MM.1S (cell line): ENCODE measurements at regions not wholly inside any gene's neighbourhood (a gene's known extent, or its start where the extent isn't known, plus 50 kb on each side); places are given as distances from the start of the nearest gene placed in this dataset.

Experiments
- DNase-seq: peaks from one replicate; pipeline ENCODE4 v3.0.0-alpha.2; 2015
- H2AFZ ChIP-seq: fragments of 300-600 bp; sonication (generic); 2 replicates; pipeline ENCODE4 v1.6.0; 2016; ENCODE audit warnings: antibody characterized with exemption, low read length
- H3F3A ChIP-seq: fragments of 300-600 bp; sonication (generic); 2 replicates; pipeline ENCODE4 v1.6.1; 2016; ENCODE audit warnings: mild to moderate bottlenecking, antibody characterized with exemption, low read length, moderate library complexity, mixed read lengths; ENCODE audit not compliant: insufficient read depth
- H3K27ac ChIP-seq: fragments of 300-600 bp; sonication (generic); 2 replicates; pipeline ENCODE4 v1.5.1; 2016; ENCODE audit warnings: mild to moderate bottlenecking, low read length
- H3K27me3 ChIP-seq: fragments of 300-600 bp; sonication (generic); replicated peaks from 2 replicates; pipeline ENCODE4 v1.6.0; 2016; ENCODE audit warnings: low read length; ENCODE audit not compliant: insufficient read depth
- H3K36me3 ChIP-seq: fragments of 300-600 bp; sonication (generic); replicated peaks from 2 replicates; pipeline ENCODE4 v1.6.1; 2016; ENCODE audit warnings: mild to moderate bottlenecking, low read length, mixed read lengths; ENCODE audit not compliant: insufficient read depth
- H3K4me1 ChIP-seq: fragments of 300-600 bp; sonication (generic); 2 replicates; pipeline ENCODE4 v1.6.1; 2016; ENCODE audit warnings: low read length, mixed read lengths
- H3K4me2 ChIP-seq: fragments of 300-600 bp; sonication (generic); 2 replicates; pipeline ENCODE4 v1.6.0; 2016; ENCODE audit warnings: low read depth, low read length
- H3K4me3 ChIP-seq: fragments of 300-600 bp; sonication (generic); 2 replicates; pipeline ENCODE4 v1.5.1; 2016; ENCODE audit warnings: low read length, mixed read lengths
- H3K79me2 ChIP-seq: fragments of 300-600 bp; sonication (generic); 2 replicates; pipeline ENCODE4 v1.6.1; 2016; ENCODE audit warnings: mixed run types, low read length, mixed read lengths
- H3K9ac ChIP-seq: fragments of 300-600 bp; sonication (generic); 2 replicates; pipeline ENCODE4 v1.6.1; 2016; ENCODE audit warnings: low read length, mixed read lengths
- H3K9me2 ChIP-seq: fragments of 300-600 bp; sonication (generic); replicated peaks from 2 replicates; pipeline ENCODE4 v1.6.1; 2016; ENCODE audit warnings: mild to moderate bottlenecking, low read length, mixed read lengths; ENCODE audit not compliant: insufficient read depth
- H3K9me3 ChIP-seq: fragments of 300-600 bp; sonication (generic); replicated peaks from 2 replicates; pipeline ENCODE4 v1.6.1; 2016; ENCODE audit warnings: mild to moderate bottlenecking, low read length, mixed read lengths; ENCODE audit not compliant: insufficient read depth
- H4K20me1 ChIP-seq: fragments of 300-600 bp; sonication (generic); 2 replicates; pipeline ENCODE4 v1.6.1; 2016; ENCODE audit warnings: mild to moderate bottlenecking, low read length, moderate library complexity, mixed read lengths; ENCODE audit not compliant: insufficient read depth
- EZH2 ChIP-seq: fragments of 300-600 bp; sonication (generic); optimal IDR thresholded peaks from 2 replicates; pipeline ENCODE3; 2017; ENCODE audit warnings: low read depth, mild to moderate bottlenecking, antibody characterized with exemption, low read length, mixed read lengths
- EZH2phosphoT487 ChIP-seq: fragments of 300-600 bp; sonication (generic); IDR thresholded peaks from 2 replicates; pipeline ENCODE4 v1.6.1; 2018; ENCODE audit warnings: antibody characterized with exemption, low read length
- TF ChIP-seq, protein P1 (sequence below): fragments of 300-600 bp; sonication (generic); IDR thresholded peaks from 2 replicates; pipeline ENCODE4 v1.5.1; 2016; ENCODE audit warnings: antibody characterized with exemption, low read length, mixed read lengths

DNA sequence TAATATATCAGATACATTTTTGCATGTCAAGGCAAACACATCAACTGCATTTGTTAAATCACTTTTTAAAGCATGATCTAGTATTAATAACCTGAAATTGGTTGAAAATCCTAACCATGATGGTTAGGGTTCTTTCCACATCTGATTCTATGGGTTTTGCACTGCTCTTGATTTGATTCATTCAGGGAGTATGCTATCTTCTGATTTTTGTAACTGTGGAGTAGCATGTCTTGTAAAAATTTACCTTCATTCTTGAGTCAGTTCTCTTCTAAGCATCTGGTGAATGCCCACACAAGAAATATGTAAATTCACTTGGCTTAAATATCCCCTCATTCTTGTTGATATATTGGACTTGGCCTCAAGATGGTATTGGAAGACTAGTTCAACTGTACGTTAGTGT is 178.7 kb downstream of the KLF6 start:
- Histone ChIP-seq H4K20me1 (no peaks in the 10 kb centered on the region), H3K79me2 (no peaks in the 10 kb centered on the region), H3K9me3 (no peaks in the 10 kb centered on the region), H3K36me3 (no peaks in the 10 kb centered on the region), H2AFZ (no peak overlapping the region), H3F3A (no peaks in the 10 kb centered on the region), H3K4me1 (no peaks in the 10 kb centered on the region), H3K4me3 (no peak overlapping the region), H3K27me3 (no peaks in the 10 kb centered on the region), H3K27ac (no peak overlapping the region), H3K9ac (no peak overlapping the region), H3K9me2 (no peaks in the 10 kb centered on the region), H3K4me2 (no peak overlapping the region)
- DNase-seq: no peak
- TF ChIP-seq EZH2 (no peak), EZH2phosphoT487 (no peak)
- TF ChIP-seq, protein P1, sequence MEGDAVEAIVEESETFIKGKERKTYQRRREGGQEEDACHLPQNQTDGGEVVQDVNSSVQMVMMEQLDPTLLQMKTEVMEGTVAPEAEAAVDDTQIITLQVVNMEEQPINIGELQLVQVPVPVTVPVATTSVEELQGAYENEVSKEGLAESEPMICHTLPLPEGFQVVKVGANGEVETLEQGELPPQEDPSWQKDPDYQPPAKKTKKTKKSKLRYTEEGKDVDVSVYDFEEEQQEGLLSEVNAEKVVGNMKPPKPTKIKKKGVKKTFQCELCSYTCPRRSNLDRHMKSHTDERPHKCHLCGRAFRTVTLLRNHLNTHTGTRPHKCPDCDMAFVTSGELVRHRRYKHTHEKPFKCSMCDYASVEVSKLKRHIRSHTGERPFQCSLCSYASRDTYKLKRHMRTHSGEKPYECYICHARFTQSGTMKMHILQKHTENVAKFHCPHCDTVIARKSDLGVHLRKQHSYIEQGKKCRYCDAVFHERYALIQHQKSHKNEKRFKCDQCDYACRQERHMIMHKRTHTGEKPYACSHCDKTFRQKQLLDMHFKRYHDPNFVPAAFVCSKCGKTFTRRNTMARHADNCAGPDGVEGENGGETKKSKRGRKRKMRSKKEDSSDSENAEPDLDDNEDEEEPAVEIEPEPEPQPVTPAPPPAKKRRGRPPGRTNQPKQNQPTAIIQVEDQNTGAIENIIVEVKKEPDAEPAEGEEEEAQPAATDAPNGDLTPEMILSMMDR: no peak

DNA sequence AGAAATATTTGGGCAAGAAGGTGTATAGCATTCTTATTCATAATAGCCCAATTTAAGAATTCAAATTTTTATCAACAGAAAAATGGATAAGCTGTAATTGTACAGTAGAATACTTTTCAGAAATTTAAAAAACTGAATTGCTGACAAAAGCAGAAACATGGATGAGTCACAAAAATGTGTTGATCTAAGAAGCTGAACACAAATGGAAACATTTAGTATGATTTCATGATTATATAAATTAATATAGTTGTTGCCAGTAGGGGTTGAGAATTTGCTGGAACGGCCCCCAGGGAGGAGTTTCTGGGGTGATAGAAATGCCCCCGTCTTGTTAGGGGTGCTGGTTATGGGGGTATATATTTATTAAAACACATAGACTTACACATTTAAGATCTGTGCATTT is 179.1 kb downstream of the KLF6 start:
- Histone ChIP-seq H3K4me1 (no peaks in the 10 kb centered on the region), H2AFZ (no peak overlapping the region), H3K27me3 (no peaks in the 10 kb centered on the region), H3F3A (no peaks in the 10 kb centered on the region), H3K79me2 (no peaks in the 10 kb centered on the region), H3K36me3 (no peaks in the 10 kb centered on the region), H3K9me3 (no peaks in the 10 kb centered on the region), H4K20me1 (no peaks in the 10 kb centered on the region), H3K4me2 (no peak overlapping the region), H3K27ac (no peak overlapping the region), H3K9me2 (no peaks in the 10 kb centered on the region), H3K9ac (no peak overlapping the region), H3K4me3 (no peak overlapping the region)
- no peak for DNase-seq
- no peak for TF ChIP-seq EZH2
- TF ChIP-seq EZH2phosphoT487: no peak
- TF ChIP-seq, protein P1: no peak

DNA sequence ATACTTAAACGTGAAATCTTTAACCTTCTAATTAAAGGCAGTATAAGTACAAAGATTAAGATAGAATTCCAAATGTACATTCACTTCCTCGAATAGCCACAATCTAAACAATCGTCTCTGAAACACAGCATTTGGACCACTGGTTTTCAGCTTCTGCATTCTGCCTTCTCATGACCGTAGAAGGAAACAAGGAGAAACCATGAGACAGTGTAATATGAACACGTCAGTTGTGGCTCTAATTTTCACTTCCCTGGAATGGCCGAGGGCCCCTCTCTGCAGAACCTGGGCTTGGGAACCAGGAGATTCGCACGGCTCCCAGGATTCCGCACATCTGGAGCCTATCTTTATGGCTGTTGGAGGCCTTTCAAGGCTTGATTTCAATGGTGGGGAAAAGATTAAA is 189.3 kb downstream of the KLF6 start:
- H2AFZ ChIP-seq: no peak overlapping the region
- no peaks in the 10 kb centered on the region for H4K20me1 ChIP-seq
- H3K9me2 ChIP-seq: no peaks in the 10 kb centered on the region
- no peak overlapping the region for H3K4me3 ChIP-seq
- no peak overlapping the region for H3K9ac ChIP-seq
- no peaks in the 10 kb centered on the region for H3K79me2 ChIP-seq
- H3K27ac ChIP-seq: no peak overlapping the region
- H3K9me3 ChIP-seq: no peaks in the 10 kb centered on the region
- no peaks in the 10 kb centered on the region for H3K27me3 ChIP-seq
- no peaks in the 10 kb centered on the region for H3K36me3 ChIP-seq
- no peak for TF ChIP-seq EZH2phosphoT487
- TF ChIP-seq, protein P1: no peak
- TF ChIP-seq EZH2: no peak
- no peaks in the 10 kb centered on the region for H3F3A ChIP-seq
- no peak for DNase-seq
- H3K4me1 ChIP-seq: no peaks in the 10 kb centered on the region
- H3K4me2 ChIP-seq: no peak overlapping the region
